Mammary epithelial cell (primary cell): ENCODE measurements at regions not wholly inside any gene's neighbourhood (a gene's known extent, or its start where the extent isn't known, plus 50 kb on each side); places are given as distances from the start of the nearest gene placed in this dataset.

ENCODE experiments used
- EZH2 ChIP-seq: IDR thresholded peaks from 2 replicates; pipeline ENCODE4 v1.6.1; 2012; ENCODE audit warnings: low read length, inconsistent platforms, borderline replicate concordance
- TF ChIP-seq, protein P1 (sequence below), 2 donors: IDR thresholded peaks in 1 of 2; conservative IDR thresholded peaks in 1 of 2; 2 replicates each; pipeline ENCODE4 v1.5.1; 2011 to 2012; ENCODE audit warnings: inconsistent platforms in 2 of 2, low read length in 2 of 2, mild to moderate bottlenecking in 2 of 2, control low read depth in 1 of 2, low read depth in 1 of 2; ENCODE audit not compliant: insufficient read depth in 1 of 2; ENCODE audit errors: extremely low read depth in 1 of 2

- TF ChIP-seq, protein P1, sequence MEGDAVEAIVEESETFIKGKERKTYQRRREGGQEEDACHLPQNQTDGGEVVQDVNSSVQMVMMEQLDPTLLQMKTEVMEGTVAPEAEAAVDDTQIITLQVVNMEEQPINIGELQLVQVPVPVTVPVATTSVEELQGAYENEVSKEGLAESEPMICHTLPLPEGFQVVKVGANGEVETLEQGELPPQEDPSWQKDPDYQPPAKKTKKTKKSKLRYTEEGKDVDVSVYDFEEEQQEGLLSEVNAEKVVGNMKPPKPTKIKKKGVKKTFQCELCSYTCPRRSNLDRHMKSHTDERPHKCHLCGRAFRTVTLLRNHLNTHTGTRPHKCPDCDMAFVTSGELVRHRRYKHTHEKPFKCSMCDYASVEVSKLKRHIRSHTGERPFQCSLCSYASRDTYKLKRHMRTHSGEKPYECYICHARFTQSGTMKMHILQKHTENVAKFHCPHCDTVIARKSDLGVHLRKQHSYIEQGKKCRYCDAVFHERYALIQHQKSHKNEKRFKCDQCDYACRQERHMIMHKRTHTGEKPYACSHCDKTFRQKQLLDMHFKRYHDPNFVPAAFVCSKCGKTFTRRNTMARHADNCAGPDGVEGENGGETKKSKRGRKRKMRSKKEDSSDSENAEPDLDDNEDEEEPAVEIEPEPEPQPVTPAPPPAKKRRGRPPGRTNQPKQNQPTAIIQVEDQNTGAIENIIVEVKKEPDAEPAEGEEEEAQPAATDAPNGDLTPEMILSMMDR (conservative IDR thresholded peaks at IDR 0.05 in 1 of 2, IDR thresholded peaks at IDR 0.05 in 1 of 2; ENCODE audit: extremely low read depth in 1 of 2, insufficient read depth in 1 of 2, low read depth in 1 of 2, low read length in 2 of 2) = no peak
- no peak for TF ChIP-seq EZH2
Observed at GRCh38 chr18:25518716-25519053, 166.7 kb upstream of the ZNF521 start.
